ENCODE measurements at regions not wholly inside any gene's neighbourhood (a gene's known extent, or its start where the extent isn't known, plus 50 kb on each side); places are given as distances from the start of the nearest gene placed in this dataset.

DNA sequence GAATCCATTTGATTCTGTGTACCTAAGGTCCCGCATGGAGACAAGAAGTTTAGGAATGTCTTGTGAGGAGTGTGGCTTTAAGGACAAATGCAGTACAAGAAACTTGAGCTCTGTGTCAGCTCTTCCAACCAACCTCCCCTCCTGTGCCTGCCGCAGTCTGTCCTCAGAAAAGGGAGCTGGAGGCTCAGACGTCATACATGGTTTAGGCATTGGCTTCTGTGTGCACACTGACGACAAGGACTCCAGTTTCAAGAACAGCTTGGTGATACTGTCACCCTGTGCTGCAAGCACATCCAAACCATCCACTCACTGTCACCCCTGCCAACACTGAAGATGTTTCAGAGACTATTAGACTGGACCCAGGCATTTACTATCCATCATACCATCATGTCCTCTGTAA is 470.4 kb downstream of the IRS1 start:
- TF ChIP-seq, protein P1, sequence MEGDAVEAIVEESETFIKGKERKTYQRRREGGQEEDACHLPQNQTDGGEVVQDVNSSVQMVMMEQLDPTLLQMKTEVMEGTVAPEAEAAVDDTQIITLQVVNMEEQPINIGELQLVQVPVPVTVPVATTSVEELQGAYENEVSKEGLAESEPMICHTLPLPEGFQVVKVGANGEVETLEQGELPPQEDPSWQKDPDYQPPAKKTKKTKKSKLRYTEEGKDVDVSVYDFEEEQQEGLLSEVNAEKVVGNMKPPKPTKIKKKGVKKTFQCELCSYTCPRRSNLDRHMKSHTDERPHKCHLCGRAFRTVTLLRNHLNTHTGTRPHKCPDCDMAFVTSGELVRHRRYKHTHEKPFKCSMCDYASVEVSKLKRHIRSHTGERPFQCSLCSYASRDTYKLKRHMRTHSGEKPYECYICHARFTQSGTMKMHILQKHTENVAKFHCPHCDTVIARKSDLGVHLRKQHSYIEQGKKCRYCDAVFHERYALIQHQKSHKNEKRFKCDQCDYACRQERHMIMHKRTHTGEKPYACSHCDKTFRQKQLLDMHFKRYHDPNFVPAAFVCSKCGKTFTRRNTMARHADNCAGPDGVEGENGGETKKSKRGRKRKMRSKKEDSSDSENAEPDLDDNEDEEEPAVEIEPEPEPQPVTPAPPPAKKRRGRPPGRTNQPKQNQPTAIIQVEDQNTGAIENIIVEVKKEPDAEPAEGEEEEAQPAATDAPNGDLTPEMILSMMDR (IDR thresholded peaks at IDR 0.05), result no peak
- no peak for TF ChIP-seq POLR2A (IDR thresholded peaks at IDR 0.05)
